Bronchial epithelial cell (primary cell): ENCODE measurements at regions not wholly inside any gene's neighbourhood (a gene's known extent, or its start where the extent isn't known, plus 50 kb on each side); places are given as distances from the start of the nearest gene placed in this dataset.

Experiments
- DNase-seq: peaks from one replicate; pipeline ENCODE4 v3.0.0-alpha.2; 2010; ENCODE audit warnings: low read depth
- FAIRE-seq: peaks from 2 replicates; lab custom pipeline; 2011; peaks lifted over from hg19 to GRCh38; lab: Jason Lieb, UNC
- H3K27me3 ChIP-seq: 2 replicates; pipeline ENCODE4 v1.5.1; 2011; ENCODE audit warnings: low read length; ENCODE audit not compliant: control insufficient read depth, insufficient read depth
- H3K36me3 ChIP-seq: 2 replicates; pipeline ENCODE4 v1.5.1; 2011; ENCODE audit warnings: low read length; ENCODE audit not compliant: control insufficient read depth, insufficient read depth
- H3K4me3 ChIP-seq: 2 replicates; pipeline ENCODE4 v1.5.1; 2011; ENCODE audit warnings: mild to moderate bottlenecking, low read depth, low read length, control low read depth
- TF ChIP-seq, protein P1 (sequence below): IDR thresholded peaks from 2 replicates; pipeline ENCODE4 v1.5.1; 2011; ENCODE audit warnings: mild to moderate bottlenecking, moderate library complexity, low read length, control low read depth, inconsistent platforms; ENCODE audit not compliant: insufficient read depth, severe bottlenecking

DNA sequence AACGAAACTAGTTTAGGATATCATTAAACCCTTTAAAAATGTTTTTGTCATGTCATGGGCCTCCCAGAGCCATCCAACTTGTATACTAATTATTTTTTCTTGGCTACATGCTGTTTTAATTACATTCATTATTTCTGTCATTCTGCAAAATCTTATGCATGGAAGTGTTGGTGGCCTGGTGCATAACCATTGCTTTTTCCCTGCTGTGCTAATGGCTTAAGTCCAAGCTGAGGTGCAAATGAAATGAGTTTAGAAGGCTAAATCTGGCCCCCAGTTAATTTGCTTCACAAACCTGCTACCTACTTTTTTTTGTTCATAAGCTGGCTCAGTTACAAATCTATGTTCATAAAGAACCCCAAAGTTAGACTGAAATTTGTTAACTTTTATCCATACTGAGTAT is 1249.9 kb downstream of the EPHA7 start:
- TF ChIP-seq, protein P1, sequence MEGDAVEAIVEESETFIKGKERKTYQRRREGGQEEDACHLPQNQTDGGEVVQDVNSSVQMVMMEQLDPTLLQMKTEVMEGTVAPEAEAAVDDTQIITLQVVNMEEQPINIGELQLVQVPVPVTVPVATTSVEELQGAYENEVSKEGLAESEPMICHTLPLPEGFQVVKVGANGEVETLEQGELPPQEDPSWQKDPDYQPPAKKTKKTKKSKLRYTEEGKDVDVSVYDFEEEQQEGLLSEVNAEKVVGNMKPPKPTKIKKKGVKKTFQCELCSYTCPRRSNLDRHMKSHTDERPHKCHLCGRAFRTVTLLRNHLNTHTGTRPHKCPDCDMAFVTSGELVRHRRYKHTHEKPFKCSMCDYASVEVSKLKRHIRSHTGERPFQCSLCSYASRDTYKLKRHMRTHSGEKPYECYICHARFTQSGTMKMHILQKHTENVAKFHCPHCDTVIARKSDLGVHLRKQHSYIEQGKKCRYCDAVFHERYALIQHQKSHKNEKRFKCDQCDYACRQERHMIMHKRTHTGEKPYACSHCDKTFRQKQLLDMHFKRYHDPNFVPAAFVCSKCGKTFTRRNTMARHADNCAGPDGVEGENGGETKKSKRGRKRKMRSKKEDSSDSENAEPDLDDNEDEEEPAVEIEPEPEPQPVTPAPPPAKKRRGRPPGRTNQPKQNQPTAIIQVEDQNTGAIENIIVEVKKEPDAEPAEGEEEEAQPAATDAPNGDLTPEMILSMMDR: no peak
- no peak for FAIRE-seq

DNA sequence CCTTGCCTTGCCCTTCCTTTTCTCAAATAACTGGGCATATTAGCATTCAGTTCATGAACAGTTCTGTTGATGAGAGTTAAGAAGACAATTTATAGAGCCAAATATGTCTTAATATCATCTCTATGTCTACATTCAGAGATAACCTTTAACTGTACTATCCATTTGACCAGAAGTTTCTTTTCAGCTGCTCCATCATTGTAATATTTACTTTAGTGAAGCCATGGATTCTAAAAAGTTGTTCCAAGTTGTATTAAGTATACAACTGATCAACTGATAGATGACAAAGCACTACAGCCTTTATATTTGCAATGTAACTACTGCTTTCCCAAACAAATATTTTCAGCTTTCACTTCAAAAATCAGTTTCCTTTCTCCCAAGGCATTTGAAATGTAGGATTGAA is 1252.7 kb downstream of the EPHA7 start:
- DNase-seq: no peak
- TF ChIP-seq, protein P1: no peak
- no peaks in the 10 kb centered on the region for H3K36me3 ChIP-seq
- no peak overlapping the region for H3K4me3 ChIP-seq
- no peak for FAIRE-seq
- H3K27me3 ChIP-seq: no peaks in the 10 kb centered on the region

More for the DNA sequence above, 1249.9 kb downstream of the EPHA7 start:
- no peaks in the 10 kb centered on the region for H3K27me3 ChIP-seq
- no peak for DNase-seq
- no peaks in the 10 kb centered on the region for H3K36me3 ChIP-seq
- H3K4me3 ChIP-seq: no peak overlapping the region

DNA sequence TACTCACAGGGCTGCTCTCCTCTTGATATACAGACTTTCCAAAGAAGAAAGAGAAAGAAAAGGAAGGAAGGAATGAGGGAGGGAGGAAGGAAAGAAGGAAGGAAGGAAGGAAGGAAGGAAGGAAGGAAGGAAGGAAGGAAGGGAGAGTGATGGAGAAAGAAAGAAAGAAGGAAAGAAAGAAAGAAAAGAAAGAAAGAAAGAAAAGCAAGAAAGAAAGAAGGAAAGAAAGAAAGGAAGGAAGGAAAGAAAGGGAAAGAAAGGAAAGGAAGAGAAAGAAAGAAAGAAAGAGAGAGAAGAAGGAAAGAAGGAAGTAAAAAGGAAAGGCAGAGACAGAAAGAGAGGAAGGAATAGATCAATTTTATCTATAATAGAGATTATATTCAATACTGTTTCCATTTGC is 1257.4 kb downstream of the EPHA7 start:
- H3K36me3 ChIP-seq: no peaks in the 10 kb centered on the region
- no peak overlapping the region for H3K4me3 ChIP-seq
- TF ChIP-seq, protein P1: no peak
- no peak for FAIRE-seq
- no peaks in the 10 kb centered on the region for H3K27me3 ChIP-seq
- no peak for DNase-seq

DNA sequence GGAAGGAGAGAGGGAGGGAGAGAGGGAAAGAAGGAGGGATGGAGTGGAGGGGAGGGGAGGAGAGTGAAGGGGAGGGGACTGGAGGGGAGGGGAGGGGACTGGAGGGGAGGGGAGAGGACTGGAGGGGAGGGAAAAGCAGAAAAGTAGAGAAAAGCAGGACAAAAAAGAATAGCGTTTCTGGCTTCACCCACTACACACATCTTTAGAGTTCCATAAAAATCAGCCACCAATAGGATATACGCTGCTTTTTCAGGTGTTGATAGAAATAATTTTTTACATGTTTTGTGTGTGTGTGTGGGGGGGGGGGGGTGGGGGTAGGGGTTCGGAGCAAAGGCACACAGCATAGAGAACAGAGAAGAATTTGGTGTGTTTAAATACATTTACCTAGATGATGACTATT is 1259.1 kb downstream of the EPHA7 start:
- Histone ChIP-seq H3K4me3 (no peak overlapping the region), H3K27me3 (no peaks in the 10 kb centered on the region), H3K36me3 (no peaks in the 10 kb centered on the region)
- no peak for DNase-seq
- TF ChIP-seq, protein P1: no peak
- no peak for FAIRE-seq

DNA sequence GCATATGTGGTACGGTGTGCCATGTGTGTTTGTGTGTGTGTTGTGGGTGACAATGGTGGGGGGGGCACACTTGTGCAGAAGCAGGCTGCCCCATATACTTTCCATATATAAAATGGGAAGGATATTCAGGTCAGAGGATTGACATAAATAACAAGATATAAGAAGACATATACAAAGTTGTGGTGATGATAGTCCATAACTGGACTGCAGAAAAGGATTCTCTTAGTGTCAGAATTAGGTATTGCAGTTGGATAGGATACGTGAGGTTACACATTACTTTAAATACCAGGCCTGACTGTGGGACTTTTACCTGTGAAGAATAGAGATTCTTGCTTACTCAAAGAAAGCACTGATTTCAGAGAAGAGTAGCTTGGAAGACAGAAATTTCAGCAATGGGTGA is 1260.3 kb downstream of the EPHA7 start:
- no peaks in the 10 kb centered on the region for H3K27me3 ChIP-seq
- no peak for DNase-seq
- no peak overlapping the region for H3K4me3 ChIP-seq
- no peak for FAIRE-seq
- no peaks in the 10 kb centered on the region for H3K36me3 ChIP-seq
- TF ChIP-seq, protein P1: no peak

DNA sequence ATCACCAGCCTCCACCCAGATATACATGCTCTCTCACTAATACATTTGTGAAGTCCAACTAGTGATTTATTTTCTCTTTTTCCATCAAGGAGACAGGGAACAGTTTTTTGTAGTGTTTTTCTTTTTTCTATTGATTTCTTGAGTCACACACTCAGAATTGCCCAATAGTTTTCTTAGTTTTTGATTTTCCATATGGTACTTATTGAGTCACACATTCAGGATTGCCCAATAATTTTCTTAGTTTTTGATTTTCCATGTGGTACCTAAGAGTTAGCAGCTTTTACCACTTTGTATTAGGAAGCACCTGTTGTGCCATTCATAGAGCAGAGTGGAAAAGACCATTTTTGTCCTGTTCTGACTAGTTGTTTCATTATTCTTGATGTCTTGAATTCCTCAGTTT is 1268.8 kb downstream of the EPHA7 start:
- DNase-seq: peak; percentile 11
- H3K36me3 ChIP-seq: no peaks in the 10 kb centered on the region
- no peaks in the 10 kb centered on the region for H3K27me3 ChIP-seq
- no peak for FAIRE-seq
- H3K4me3 ChIP-seq: no peak overlapping the region
- TF ChIP-seq, protein P1: no peak
